ENCODE measurements at regions not wholly inside any gene's neighbourhood (a gene's known extent, or its start where the extent isn't known, plus 50 kb on each side); places are given as distances from the start of the nearest gene placed in this dataset.

- DNase-seq = no peak
- Histone ChIP-seq H3K9me3 (ENCODE audit: control insufficient read depth, low read depth, low read length) (no peaks in the 10 kb centered on the region), H3K18ac (ENCODE audit: insufficient read length, low read depth, low read length) (no peak overlapping the region), H4K8ac (replicated peaks; ENCODE audit: insufficient read length, low read depth, low read length) (no peak overlapping the region), H3K27me3 (ENCODE audit: insufficient read depth, low read length) (no peaks in the 10 kb centered on the region), H3K23ac (ENCODE audit: insufficient read length, low read depth, low read length) (no peak overlapping the region), H2BK15ac (ENCODE audit: low read depth, low read length) (no peak overlapping the region), H3K23me2 (ENCODE audit: insufficient read length, low read depth, low read length, poor library complexity, severe bottlenecking) (no peaks in the 10 kb centered on the region), H3T11ph (ENCODE audit: low read length) (no peak overlapping the region), H2BK120ac (ENCODE audit: low read depth, low read length, poor library complexity, severe bottlenecking) (no peak overlapping the region), H4K20me1 (ENCODE audit: control insufficient read depth, insufficient read depth, insufficient read length) (no peaks in the 10 kb centered on the region), H3K9ac (ENCODE audit: extremely low read depth, insufficient read length, low read length) (no peak overlapping the region), H3K79me1 (ENCODE audit: insufficient read depth, low read depth, low read length, poor library complexity, severe bottlenecking) (no peaks in the 10 kb centered on the region), H4K5ac (ENCODE audit: insufficient read length, low read depth, low read length) (no peak overlapping the region), H2AK5ac (ENCODE audit: insufficient read length, low read length) (no peak overlapping the region), H2BK5ac (ENCODE audit: insufficient read length, low read length) (no peak overlapping the region), H2AFZ (ENCODE audit: low read length) (no peak overlapping the region), H3K56ac (ENCODE audit: insufficient read length, low read depth, low read length) (no peak overlapping the region), H2BK20ac (ENCODE audit: low read depth, low read length, poor library complexity, severe bottlenecking) (no peak overlapping the region), H3K27ac (ENCODE audit: insufficient read length, low read depth, low read length) (no peak overlapping the region), H3K4me2 (ENCODE audit: insufficient read depth, insufficient read length, low read length) (no peak overlapping the region), H3K4ac (ENCODE audit: low read depth, low read length) (no peak overlapping the region), H4K91ac (ENCODE audit: insufficient read length, low read depth, low read length) (no peak overlapping the region), H3K14ac (ENCODE audit: insufficient read depth, low read length) (no peak overlapping the region), H2BK12ac (ENCODE audit: insufficient read length, low read depth, low read length) (no peak overlapping the region), H3K79me2 (ENCODE audit: insufficient read depth, low read length) (no peaks in the 10 kb centered on the region), H3K4me1 (ENCODE audit: insufficient read depth, low read length) (no peaks in the 10 kb centered on the region; the same call in 1 of the 2 replicates)
- peak overlapping the region in 1 of 3 experiments; percentile 47; a peak in 1 of 7 replicates for H3K27ac Mint-ChIP-seq
- TF ChIP-seq, protein P1, sequence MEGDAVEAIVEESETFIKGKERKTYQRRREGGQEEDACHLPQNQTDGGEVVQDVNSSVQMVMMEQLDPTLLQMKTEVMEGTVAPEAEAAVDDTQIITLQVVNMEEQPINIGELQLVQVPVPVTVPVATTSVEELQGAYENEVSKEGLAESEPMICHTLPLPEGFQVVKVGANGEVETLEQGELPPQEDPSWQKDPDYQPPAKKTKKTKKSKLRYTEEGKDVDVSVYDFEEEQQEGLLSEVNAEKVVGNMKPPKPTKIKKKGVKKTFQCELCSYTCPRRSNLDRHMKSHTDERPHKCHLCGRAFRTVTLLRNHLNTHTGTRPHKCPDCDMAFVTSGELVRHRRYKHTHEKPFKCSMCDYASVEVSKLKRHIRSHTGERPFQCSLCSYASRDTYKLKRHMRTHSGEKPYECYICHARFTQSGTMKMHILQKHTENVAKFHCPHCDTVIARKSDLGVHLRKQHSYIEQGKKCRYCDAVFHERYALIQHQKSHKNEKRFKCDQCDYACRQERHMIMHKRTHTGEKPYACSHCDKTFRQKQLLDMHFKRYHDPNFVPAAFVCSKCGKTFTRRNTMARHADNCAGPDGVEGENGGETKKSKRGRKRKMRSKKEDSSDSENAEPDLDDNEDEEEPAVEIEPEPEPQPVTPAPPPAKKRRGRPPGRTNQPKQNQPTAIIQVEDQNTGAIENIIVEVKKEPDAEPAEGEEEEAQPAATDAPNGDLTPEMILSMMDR (conservative IDR thresholded peaks at IDR 0.05) = no peak
- H3K4me3 Mint-ChIP-seq = no peak overlapping the region
- no CpG with 5 or more reads among the region's 5 CpGs for WGBS (ENCODE audit: extremely low coverage, insufficient read length, low lambda C conversion rate)
- H3K36me3 Mint-ChIP-seq (ENCODE audit: insufficient read depth in 1 of 3, low read depth in 3 of 3) = no peaks in the 10 kb centered on the region
- H3K4me1 Mint-ChIP-seq = no peaks in the 10 kb centered on the region; a peak in 1 of 4 replicates
- H3K27me3 Mint-ChIP-seq (ENCODE audit: low read depth) = no peaks in the 10 kb centered on the region
- no peaks in the 10 kb centered on the region for H3K9me3 Mint-ChIP-seq
Measured at GRCh38 chr16:64211331-64211730, 910.5 kb downstream of the CDH11 start.

All from H9 (cell line).